ENCODE measurements at regions not wholly inside any gene's neighbourhood (a gene's known extent, or its start where the extent isn't known, plus 50 kb on each side); places are given as distances from the start of the nearest gene placed in this dataset.
A peak's percentile ranks its signal among the peaks of the same experiment; 100 is the strongest.

GRCh38 chr20:47971058-47971791 is 185.9 kb upstream of the SULF2 start (continued):
- peak; percentile 58; the same call in 1 of the 2 replicates for TF ChIP-seq MYPOP (CRISPR knock-in tag; IDR thresholded peaks at IDR 0.05)
- no peak for TF ChIP-seq ZNF781 (CRISPR knock-in tag; IDR thresholded peaks at IDR 0.05; ENCODE audit: borderline replicate concordance, not compliant biosample characterization)
- TF ChIP-seq, protein P1, sequence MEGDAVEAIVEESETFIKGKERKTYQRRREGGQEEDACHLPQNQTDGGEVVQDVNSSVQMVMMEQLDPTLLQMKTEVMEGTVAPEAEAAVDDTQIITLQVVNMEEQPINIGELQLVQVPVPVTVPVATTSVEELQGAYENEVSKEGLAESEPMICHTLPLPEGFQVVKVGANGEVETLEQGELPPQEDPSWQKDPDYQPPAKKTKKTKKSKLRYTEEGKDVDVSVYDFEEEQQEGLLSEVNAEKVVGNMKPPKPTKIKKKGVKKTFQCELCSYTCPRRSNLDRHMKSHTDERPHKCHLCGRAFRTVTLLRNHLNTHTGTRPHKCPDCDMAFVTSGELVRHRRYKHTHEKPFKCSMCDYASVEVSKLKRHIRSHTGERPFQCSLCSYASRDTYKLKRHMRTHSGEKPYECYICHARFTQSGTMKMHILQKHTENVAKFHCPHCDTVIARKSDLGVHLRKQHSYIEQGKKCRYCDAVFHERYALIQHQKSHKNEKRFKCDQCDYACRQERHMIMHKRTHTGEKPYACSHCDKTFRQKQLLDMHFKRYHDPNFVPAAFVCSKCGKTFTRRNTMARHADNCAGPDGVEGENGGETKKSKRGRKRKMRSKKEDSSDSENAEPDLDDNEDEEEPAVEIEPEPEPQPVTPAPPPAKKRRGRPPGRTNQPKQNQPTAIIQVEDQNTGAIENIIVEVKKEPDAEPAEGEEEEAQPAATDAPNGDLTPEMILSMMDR (CRISPR knock-in tag; IDR thresholded peaks at IDR 0.05): 0 out of 2 replicates have a peak, but pooled peaks have one; percentile 5
- TF ChIP-seq ZNF556 (CRISPR knock-in tag; IDR thresholded peaks at IDR 0.05; ENCODE audit: borderline replicate concordance): 0 out of 2 replicates have a peak, but pooled peaks have one; percentile 12
- TF ChIP-seq NR2C2 (CRISPR knock-in tag; IDR thresholded peaks at IDR 0.05; ENCODE audit: borderline replicate concordance): 0 out of 2 replicates have a peak, but pooled peaks have one; percentile 15
- no peak for TF ChIP-seq ZBTB1 (CRISPR knock-in tag; IDR thresholded peaks at IDR 0.05; ENCODE audit: borderline replicate concordance)
- TF ChIP-seq HES4 (CRISPR knock-in tag; IDR thresholded peaks at IDR 0.05; ENCODE audit: borderline replicate concordance): no peak
- no peak for TF ChIP-seq KLF13 (CRISPR knock-in tag; IDR thresholded peaks at IDR 0.05)
- TF ChIP-seq CREM (IDR thresholded peaks at IDR 0.05): peak; percentile 5; the same call in 1 of the 2 replicates
- TF ChIP-seq CREM (CRISPR knock-in tag; IDR thresholded peaks at IDR 0.05): no peak
